AG09309 (cell line): ENCODE measurements at regions not wholly inside any gene's neighbourhood (a gene's known extent, or its start where the extent isn't known, plus 50 kb on each side); places are given as distances from the start of the nearest gene placed in this dataset.
A peak's percentile ranks its signal among the peaks of the same experiment; 100 is the strongest.

ENCODE experiments used
- DNase-seq: peaks from one replicate; pipeline ENCODE4 v3.0.0-alpha.2; 2010; ENCODE audit warnings: low read depth
- H3K4me3 ChIP-seq: 2 replicates; pipeline ENCODE4 v1.5.1; 2011; ENCODE audit warnings: mild to moderate bottlenecking, low read depth, low read length, moderate library complexity; ENCODE audit not compliant: control insufficient read depth
- CTCF ChIP-seq: IDR thresholded peaks from 2 replicates; pipeline ENCODE4 v1.5.1; 2011; ENCODE audit warnings: mild to moderate bottlenecking, low read depth, low read length, inconsistent platforms; ENCODE audit not compliant: insufficient read depth, control insufficient read depth; ENCODE audit errors: missing control alignments

DNA sequence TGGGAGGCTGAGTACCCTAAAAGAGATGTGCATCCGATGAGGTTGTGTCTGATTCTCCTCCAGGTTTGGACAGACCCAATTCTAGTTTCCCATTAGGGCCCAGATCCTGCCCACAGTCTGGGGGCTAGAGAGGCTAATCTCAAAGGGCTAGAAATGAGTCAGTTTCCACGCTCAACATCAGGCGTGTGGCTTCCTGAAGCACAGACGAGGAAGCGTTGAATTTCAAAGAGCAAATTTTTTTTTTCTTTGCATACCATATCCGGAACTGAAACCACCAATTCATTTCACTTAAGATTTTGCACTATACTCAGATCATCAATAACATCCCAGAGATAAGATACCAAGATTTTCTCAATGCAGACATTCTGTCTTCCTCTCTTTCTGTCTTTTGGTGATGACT, 173.8 kb upstream of the BCL6 start:
- DNase-seq = no peak
- no peak overlapping the region for H3K4me3 ChIP-seq
- TF ChIP-seq CTCF = no peak

- no peak for DNase-seq
- no peak for TF ChIP-seq CTCF
- no peak overlapping the region for H3K4me3 ChIP-seq
These were observed 174.3 kb upstream of the BCL6 start for GRCh38 chr3:187919544-187919943.

- no peak overlapping the region for H3K4me3 ChIP-seq
- no peak for TF ChIP-seq CTCF
- no peak for DNase-seq
These were observed 174.8 kb upstream of the BCL6 start for GRCh38 chr3:187920030-187920429.

DNA sequence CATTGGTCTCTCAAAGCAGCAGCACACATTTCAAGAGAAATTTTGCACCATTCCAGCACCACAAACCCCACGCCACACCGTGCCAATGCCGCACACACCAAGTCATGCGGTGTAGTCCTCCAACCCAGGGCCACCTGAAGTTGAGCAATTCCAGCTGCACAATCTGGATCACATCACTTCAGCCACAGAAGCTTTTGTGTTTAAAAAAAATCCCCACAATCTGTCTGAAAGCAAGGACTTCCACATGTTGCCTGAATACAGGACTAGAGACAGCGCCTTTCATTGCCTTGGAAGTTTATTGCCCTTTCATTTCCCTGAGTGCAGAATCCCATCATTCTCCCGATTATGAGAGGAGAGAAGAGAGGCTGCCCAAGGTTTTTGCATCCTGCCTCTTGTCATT, 175.6 kb upstream of the BCL6 start:
- DNase-seq = peak; percentile 24
- TF ChIP-seq CTCF = no peak
- no peak overlapping the region for H3K4me3 ChIP-seq

- DNase-seq = no peak
- TF ChIP-seq CTCF = no peak
- no peak overlapping the region for H3K4me3 ChIP-seq
These were observed 176.3 kb upstream of the BCL6 start for GRCh38 chr3:187921391-187922074.

DNA sequence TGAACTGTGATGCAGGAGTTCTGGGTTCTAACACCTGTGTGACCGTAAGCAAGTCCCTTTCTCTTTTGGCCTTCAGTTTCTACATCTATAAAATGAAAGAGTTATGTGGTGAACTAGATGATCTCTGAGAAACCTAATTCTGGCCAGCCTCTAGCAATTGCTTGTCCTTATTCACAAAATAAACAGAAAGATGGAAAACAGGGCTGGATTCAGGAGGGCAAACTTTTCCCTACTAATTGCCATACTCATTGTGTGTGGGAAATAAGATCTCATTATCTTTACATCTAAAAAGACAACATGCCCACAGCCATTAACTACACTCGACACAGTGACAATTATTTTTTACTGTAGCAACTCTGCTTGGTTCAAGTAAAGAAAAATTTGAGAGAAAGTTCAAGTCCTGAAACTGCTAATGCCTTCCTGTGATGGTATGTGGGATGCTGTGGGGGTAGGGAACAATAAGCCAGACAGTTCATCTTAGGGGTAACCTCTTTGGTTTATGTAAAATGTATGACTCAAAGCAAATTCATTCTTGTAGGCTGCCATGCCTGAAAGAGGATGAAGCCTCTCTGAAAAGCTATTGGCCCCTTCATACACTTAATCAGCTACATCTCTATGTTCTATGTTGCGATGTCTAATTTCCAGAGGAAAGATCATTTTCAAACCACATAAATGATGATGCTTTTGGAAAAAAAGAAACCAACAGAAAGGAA, 177.6 kb upstream of the BCL6 start:
- TF ChIP-seq CTCF = no peak
- no peak for DNase-seq
- H3K4me3 ChIP-seq = no peak overlapping the region
